Peyer's patch (tissue), 4 donors: ENCODE measurements at regions not wholly inside any gene's neighbourhood (a gene's known extent, or its start where the extent isn't known, plus 50 kb on each side); places are given as distances from the start of the nearest gene placed in this dataset.

Source experiments
- CTCF ChIP-seq, 6 experiments: fragments of 450-650 bp in 4 of 6; fragments of 200-600 bp in 2 of 6; sonication (generic) in 1 of 6; IDR thresholded peaks; one replicate each; pipeline ENCODE4 v1.5.1; 2017 to 2019; ENCODE audit warnings: antibody characterized with exemption in 6 of 6, mild to moderate bottlenecking in 3 of 6, moderate library complexity in 1 of 6
- POLR2A ChIP-seq, 2 donors: fragments of 450-650 bp; IDR thresholded peaks; one replicate each; pipeline ENCODE4 v1.5.1; 2017; ENCODE audit warnings: antibody characterized with exemption in 2 of 2, mild to moderate bottlenecking in 2 of 2, moderate library complexity in 2 of 2

GRCh38 chr10:3376631-3377030 is 204.0 kb upstream of the PITRM1 start:
- TF ChIP-seq CTCF (IDR thresholded peaks at IDR 0.05) (no peak), POLR2A (IDR thresholded peaks at IDR 0.05) (no peak)
